ENCODE measurements at regions not wholly inside any gene's neighbourhood (a gene's known extent, or its start where the extent isn't known, plus 50 kb on each side); places are given as distances from the start of the nearest gene placed in this dataset.

DNA sequence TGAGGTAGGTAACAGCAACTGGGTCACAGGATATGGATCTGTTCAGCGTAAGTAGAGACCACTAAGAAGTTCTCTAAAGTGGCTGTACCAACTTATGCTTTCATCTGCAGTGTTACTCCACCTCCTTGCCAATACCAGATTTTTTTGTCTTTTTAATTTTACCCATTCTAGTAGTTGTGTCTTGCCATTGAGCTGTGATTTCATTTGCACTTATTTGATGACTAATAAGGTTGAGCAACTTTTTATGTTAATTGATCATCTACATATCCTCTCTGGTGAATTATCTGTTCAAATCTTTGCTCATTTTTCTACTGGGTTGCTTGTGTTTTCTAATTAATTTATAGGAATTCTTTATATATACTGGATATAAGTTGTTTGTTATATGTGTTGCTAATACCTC, 82.9 kb downstream of the OGFRL1 start:
- no peaks in the 10 kb centered on the region for H3K27me3 ChIP-seq
- H3K4me3 ChIP-seq, result no peak overlapping the region
- intact Hi-C loops (cut with DNase I), result no loop called here
- no peak for DNase-seq
- H3K4me1 ChIP-seq (replicated peaks in 1 of 2), result peaks cover 0 to 4% of the 10 kb centered on the region in 2 donors
- no peaks in the 10 kb centered on the region for H3K36me3 ChIP-seq (replicated peaks in 1 of 2)
- no peak for TF ChIP-seq POLR2A (IDR thresholded peaks at IDR 0.05)
- TF ChIP-seq, protein P1, sequence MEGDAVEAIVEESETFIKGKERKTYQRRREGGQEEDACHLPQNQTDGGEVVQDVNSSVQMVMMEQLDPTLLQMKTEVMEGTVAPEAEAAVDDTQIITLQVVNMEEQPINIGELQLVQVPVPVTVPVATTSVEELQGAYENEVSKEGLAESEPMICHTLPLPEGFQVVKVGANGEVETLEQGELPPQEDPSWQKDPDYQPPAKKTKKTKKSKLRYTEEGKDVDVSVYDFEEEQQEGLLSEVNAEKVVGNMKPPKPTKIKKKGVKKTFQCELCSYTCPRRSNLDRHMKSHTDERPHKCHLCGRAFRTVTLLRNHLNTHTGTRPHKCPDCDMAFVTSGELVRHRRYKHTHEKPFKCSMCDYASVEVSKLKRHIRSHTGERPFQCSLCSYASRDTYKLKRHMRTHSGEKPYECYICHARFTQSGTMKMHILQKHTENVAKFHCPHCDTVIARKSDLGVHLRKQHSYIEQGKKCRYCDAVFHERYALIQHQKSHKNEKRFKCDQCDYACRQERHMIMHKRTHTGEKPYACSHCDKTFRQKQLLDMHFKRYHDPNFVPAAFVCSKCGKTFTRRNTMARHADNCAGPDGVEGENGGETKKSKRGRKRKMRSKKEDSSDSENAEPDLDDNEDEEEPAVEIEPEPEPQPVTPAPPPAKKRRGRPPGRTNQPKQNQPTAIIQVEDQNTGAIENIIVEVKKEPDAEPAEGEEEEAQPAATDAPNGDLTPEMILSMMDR (IDR thresholded peaks at IDR 0.05), result no peak
- no peaks in the 10 kb centered on the region for H3K9me3 ChIP-seq (replicated peaks in 1 of 3)
- no peak overlapping the region for H3K27ac ChIP-seq
- WGBS, 4 donors, result 88 to 100% (median 93%) methylated on average over 1 of the region's 1 CpG

DNA sequence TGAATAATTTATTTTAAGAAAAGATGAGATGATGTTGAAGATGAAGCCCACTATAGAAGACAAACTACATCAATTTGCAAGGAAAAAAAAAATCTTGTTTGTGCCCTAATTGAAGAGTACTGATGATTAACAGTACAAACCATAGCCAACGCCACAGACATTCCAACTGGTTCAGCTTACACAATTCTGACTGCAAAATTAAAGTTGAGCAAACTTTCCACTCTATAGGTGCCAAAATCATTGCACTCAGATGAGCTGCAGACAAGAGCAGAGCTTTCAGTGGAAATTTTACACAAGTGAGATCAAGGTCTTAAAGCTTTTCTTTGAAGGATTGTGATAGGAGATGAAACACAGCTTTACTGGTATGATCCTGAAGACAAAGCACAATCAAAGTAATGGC, 85.3 kb downstream of the OGFRL1 start:
- peaks cover 0 to 4% of the 10 kb centered on the region in 2 donors for H3K4me1 ChIP-seq (replicated peaks in 1 of 2)
- no peaks in the 10 kb centered on the region for H3K27me3 ChIP-seq
- no peak overlapping the region for H3K4me3 ChIP-seq
- TF ChIP-seq, protein P1 (IDR thresholded peaks at IDR 0.05), result no peak
- no peak for TF ChIP-seq POLR2A (IDR thresholded peaks at IDR 0.05)
- no peaks in the 10 kb centered on the region for H3K36me3 ChIP-seq (replicated peaks in 1 of 2)
- H3K9me3 ChIP-seq (replicated peaks in 1 of 3), result no peaks in the 10 kb centered on the region
- intact Hi-C loops (cut with DNase I), result no loop called here
- H3K27ac ChIP-seq, result no peak overlapping the region
- DNase-seq, result no peak
- WGBS, 4 donors, result 83 to 92% (median 86%) methylated on average over 1 of the region's 1 CpG

DNA sequence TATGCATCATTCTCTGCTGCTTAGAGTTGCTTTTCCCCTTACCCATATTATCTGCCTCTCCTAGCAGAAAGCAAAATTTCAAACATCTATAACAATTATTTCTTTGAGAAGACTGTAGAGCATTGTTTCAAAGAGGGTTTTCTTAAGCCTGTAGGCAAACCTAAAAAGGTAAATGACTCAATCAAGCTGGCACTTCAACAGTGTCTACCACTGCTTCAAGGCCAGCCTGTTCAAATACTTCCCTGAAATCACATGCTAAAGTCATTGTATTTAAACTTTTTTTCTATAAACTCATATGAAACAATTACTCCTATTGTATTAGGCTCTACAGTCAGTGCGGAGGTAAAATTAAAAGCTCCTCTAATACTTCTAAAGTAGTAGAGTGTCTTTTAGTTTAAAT, 87.1 kb downstream of the OGFRL1 start:
- intact Hi-C loops (cut with DNase I), result no loop called here
- no peak for TF ChIP-seq POLR2A (IDR thresholded peaks at IDR 0.05)
- TF ChIP-seq, protein P1 (IDR thresholded peaks at IDR 0.05), result no peak

DNA sequence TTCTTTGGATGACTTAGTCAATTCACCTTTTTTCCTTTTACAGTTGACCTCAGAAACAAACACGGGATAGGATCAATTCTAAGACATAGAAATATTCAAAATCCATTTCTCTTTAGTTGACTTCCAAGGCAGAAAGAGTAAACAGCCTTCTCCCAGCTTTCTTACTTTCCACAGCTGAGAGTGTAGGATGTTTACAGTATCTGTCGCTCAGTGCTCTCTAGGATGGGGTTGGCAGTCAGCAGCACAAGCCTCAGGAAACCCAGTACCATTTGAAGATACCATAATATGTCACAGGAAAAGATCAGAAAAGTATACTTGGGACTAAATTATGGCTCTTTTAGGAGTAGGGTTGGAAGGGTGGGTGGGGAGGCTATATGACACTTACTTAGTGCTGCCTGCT, 88.2 kb downstream of the OGFRL1 start:
- Histone ChIP-seq H3K27ac (no peak overlapping the region), H3K4me1 (replicated peaks in 1 of 2) (peaks cover 0 to 4% of the 10 kb centered on the region in 2 donors), H3K27me3 (no peaks in the 10 kb centered on the region), H3K4me3 (no peak overlapping the region), H3K9me3 (replicated peaks in 1 of 3) (peaks cover 0 to 4% (median 0%) of the 10 kb centered on the region in 3 donors), H3K36me3 (replicated peaks in 1 of 2) (no peaks in the 10 kb centered on the region)
- WGBS, 4 donors, result 79 to 95% (median 91%) methylated on average over 2 of the region's 2 CpGs
- no peak for DNase-seq
- intact Hi-C loops (cut with DNase I), result no loop called here
- TF ChIP-seq, protein P1 (IDR thresholded peaks at IDR 0.05), result no peak
- no peak for TF ChIP-seq POLR2A (IDR thresholded peaks at IDR 0.05)

More for the DNA sequence above, 87.1 kb downstream of the OGFRL1 start:
- peaks cover 0 to 4% of the 10 kb centered on the region in 2 donors for H3K4me1 ChIP-seq (replicated peaks in 1 of 2)
- WGBS, 4 donors, result 94 to 96% (median 94%) methylated on average over 1 of the region's 1 CpG
- no peaks in the 10 kb centered on the region for H3K36me3 ChIP-seq (replicated peaks in 1 of 2)
- no peaks in the 10 kb centered on the region for H3K27me3 ChIP-seq
- DNase-seq, result no peak
- H3K9me3 ChIP-seq (replicated peaks in 1 of 3), result peaks cover 0 to 4% (median 0%) of the 10 kb centered on the region in 3 donors
- no peak overlapping the region for H3K4me3 ChIP-seq
- no peak overlapping the region for H3K27ac ChIP-seq
